GM12872 (cell line): ENCODE measurements at regions not wholly inside any gene's neighbourhood (a gene's known extent, or its start where the extent isn't known, plus 50 kb on each side); places are given as distances from the start of the nearest gene placed in this dataset.
A peak's percentile ranks its signal among the peaks of the same experiment; 100 is the strongest.

ENCODE experiments used
- TF ChIP-seq, protein P1 (sequence below): IDR thresholded peaks from 3 replicates; pipeline ENCODE4 v1.5.1; 2011; ENCODE audit warnings: low read depth, mild to moderate bottlenecking, low read length, moderate library complexity; ENCODE audit not compliant: insufficient read depth

- TF ChIP-seq, protein P1, sequence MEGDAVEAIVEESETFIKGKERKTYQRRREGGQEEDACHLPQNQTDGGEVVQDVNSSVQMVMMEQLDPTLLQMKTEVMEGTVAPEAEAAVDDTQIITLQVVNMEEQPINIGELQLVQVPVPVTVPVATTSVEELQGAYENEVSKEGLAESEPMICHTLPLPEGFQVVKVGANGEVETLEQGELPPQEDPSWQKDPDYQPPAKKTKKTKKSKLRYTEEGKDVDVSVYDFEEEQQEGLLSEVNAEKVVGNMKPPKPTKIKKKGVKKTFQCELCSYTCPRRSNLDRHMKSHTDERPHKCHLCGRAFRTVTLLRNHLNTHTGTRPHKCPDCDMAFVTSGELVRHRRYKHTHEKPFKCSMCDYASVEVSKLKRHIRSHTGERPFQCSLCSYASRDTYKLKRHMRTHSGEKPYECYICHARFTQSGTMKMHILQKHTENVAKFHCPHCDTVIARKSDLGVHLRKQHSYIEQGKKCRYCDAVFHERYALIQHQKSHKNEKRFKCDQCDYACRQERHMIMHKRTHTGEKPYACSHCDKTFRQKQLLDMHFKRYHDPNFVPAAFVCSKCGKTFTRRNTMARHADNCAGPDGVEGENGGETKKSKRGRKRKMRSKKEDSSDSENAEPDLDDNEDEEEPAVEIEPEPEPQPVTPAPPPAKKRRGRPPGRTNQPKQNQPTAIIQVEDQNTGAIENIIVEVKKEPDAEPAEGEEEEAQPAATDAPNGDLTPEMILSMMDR, result no peak
These were observed 70.9 kb upstream of the HAAO start for GRCh38 chr2:42863320-42863719.

GRCh38 chr2:42862669-42863185 lies 70.3 kb upstream of the HAAO start:
- TF ChIP-seq, protein P1, result no peak

DNA sequence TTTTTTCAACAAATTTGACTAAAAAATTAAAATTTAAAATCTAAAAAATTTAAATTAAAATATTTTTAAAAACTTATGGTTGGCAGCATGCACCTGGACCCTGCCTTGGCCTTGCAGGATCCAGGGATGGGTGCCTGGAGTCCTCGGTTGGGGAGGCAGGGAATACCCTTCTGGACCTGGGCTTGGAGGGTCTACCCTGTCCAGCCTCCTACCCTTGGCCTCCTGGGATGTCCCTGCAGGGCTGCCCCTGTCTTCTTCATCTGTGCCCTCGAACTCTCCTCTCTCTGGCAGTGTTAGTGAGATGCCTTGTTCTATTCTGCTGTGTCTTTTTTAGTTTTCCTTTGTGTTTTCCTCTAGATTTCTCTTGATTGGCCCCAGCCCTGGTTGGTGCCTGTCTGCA lies 68.9 kb upstream of the HAAO start:
- TF ChIP-seq, protein P1, result no peak

GRCh38 chr2:42860319-42861094 lies 68.1 kb upstream of the HAAO start:
- TF ChIP-seq, protein P1, result no peak

DNA sequence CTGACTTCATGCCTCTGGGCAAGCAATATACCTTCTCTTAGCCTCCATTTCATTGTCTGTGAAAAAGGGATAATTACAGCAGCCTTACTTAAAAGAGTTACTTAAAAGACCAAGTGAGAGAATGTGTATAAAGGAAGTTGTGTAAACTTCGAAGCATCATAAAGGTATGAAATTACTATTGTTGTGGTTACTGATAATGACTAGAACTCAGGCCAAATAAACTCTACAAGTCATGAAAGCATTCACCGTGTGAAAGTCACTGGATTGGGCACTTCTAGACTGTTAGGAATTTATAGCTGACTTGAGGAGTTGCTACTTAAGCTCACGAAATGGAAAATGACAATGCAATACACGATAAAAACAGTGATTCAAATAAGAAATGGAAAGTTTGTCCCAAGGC lies 67.4 kb upstream of the HAAO start:
- TF ChIP-seq, protein P1, result no peak

- TF ChIP-seq, protein P1, result peak; percentile 86
These were observed 66.7 kb upstream of the HAAO start for GRCh38 chr2:42859006-42859552.

DNA sequence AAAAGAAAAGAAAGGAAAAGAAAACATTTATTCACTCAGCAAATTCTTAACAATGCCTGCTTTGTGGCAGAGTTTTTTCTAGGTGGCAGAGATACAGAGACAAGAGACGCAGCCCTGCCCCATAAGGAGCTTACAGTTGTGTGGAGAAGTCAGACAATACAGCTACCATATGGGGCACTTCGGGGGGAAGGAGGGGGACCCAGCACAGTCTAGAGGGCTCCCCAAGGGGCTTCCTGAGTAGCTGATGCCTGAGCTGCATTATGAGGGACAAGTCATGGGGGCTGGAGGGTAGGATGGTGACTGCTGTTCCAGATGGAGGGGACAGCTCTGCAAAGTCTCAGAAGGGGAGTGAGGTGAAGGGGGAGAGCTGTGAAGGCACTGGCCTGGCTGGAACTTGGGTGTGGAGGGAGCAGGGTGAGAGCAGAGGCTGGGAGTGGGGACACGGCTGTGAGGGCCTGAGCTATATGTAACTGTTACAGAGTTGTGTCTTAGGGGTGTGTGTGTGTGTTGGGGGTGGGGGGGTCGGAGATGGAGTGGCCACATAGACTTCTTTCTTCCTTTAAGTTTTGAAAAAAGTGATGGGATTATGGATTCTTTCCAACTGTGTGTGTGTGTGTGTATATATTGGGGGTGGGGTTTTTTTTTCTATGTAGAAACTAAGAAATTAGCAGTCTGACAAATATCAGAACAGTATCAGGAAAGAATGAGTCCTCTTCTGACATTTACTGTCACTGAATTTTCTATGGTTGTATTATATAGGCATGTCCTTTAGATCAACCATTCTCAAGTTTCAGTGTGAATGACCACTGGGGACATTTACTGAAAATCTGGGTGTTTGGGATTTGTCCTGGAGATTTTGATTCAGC lies 66.0 kb upstream of the HAAO start:
- TF ChIP-seq, protein P1, result no peak
